GM21515 (cell line): ENCODE measurements at regions not wholly inside any gene's neighbourhood (a gene's known extent, or its start where the extent isn't known, plus 50 kb on each side); places are given as distances from the start of the nearest gene placed in this dataset.

Source experiments
- ATAC-seq: cut with Tn5 transposase; IDR thresholded peaks from one replicate; pipeline ENCODE4 v1.9.1; 2021; ENCODE audit not compliant: unreplicated experiment

DNA sequence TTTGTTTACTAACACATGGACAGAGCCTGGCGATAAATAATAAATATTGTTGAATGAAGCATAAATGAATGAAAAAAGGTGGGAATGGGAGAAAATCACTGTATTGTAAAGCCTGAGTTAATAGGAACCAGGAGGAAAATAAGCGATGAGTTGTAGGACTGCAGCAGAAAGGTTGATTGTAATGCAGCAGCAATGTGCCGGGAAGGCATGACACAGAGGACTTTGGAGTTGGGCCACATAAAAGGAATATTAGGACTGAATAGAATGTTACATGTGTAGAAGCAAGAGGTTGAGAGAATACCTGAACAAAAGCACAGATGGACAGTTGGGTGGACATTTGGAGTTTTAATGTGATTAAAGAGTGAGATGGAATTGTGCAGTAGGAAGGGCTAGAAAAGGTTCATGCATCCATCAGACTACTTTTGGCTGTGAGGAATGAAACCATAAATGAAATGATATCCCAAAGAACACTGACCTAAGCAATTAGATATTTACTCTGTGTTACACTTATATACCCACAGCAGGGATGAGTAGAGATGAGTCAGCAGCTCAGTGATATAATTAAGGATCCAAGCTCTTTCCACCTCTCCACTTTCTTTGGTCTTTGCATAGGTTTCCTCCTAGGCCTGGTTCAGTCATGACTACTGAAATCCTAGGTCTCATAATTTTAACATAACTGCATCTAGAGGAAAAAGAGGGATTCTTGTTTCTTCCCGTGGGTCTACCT is 55.4 kb downstream of the CCER1 start:
- no peak for ATAC-seq

- no peak for ATAC-seq
These were observed 57.0 kb downstream of the CCER1 start for GRCh38 chr12:90897986-90898385.

DNA sequence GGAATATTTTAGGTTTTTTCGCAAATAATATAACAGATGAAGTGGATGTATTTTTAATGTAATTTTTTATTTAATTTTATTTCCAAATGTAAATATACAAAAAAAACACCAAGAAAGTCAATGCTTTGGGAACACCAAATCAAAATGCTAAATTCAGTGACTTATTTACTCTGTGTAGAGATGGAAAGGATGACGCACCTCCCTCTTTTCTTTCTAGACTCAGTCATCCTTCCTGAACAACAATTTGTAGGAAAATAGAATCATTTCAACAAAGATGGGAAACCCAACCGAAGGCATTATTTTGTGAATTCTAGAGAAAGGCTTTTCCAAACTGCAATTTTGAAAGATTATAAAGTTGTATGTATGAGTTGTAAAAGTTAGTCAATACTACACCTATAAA is 57.7 kb downstream of the CCER1 start:
- ATAC-seq = no peak

DNA sequence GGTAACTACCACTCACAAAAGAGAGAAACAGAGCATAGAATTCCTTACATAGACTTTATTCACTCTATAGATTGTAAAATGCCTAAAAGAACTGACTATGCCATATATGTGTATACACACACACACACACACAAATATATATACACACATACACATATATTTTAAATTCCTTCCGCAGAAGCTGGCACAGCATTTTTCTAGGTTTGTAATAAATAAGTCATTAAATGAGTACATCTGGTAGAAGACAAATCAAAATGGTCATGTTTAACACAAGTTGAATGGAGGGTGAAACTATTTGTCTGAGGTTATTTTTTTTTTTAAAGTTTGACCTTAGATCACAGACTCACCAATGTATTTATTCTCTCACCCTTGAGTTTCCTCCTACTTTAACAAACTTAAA is 58.2 kb downstream of the CCER1 start:
- no peak for ATAC-seq

DNA sequence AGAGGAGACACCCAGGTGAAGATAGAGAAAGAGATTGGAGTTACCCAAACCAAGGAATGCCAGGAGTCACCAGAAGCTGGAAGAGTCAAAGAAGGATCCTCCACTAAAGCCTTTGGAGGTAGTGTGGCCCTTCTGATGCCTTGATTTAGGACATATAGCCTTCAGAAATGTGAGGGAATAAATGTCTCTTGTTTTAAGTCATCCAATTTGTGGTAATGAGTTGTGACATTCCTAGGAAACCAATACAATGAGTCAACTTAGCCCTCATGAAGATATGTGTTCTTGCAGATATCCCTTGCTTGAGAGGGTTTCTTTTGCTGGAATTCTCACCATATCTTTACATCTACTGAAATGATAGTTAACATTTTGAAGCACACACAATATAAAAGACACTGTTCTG is 58.8 kb downstream of the CCER1 start:
- no peak for ATAC-seq

DNA sequence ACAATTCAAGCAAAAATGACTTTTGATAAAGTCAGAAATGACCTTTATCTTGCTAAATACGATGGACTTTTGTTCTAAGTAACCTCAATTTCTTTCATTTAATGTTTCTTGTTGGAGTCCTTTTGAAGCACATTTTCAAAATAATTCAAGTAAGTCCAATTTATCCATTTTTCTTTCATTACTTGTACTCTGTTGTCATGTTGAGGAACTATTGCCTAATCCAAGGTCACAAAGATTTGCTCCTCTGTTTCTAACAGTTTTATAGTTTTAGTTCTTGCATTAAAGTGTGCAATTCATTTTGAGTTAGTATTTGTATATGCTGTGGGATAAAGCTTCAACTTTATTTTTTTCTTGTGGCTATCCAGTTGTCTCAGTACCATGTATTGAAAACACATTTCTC is 66.7 kb downstream of the CCER1 start:
- no peak for ATAC-seq

GRCh38 chr12:90883456-90883855 is 71.5 kb downstream of the CCER1 start:
- ATAC-seq = no peak

- ATAC-seq = no peak
These were observed 83.3 kb downstream of the CCER1 start for GRCh38 chr12:90871726-90872096.

GRCh38 chr12:90870971-90871725 is 83.8 kb downstream of the CCER1 start:
- ATAC-seq = no peak

DNA sequence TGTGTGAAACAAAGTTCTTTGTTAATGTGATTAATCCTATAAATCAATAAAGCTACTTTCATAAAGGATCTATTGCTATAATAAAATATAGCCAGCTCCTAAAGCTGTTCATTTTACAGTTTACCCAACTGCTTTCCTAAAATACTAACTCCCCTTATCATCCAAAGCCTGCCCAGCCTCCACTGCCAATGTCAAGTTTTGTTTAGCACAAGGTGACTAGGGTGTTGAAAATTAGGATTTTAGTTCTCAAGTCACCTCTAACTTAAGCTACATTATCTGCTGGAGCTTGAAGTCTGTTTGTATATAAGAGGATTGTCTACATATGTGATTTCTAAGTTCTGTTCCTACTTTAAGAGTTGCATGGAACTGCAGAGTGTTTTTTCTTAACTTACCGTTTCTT is 86.3 kb downstream of the CCER1 start:
- no peak for ATAC-seq

DNA sequence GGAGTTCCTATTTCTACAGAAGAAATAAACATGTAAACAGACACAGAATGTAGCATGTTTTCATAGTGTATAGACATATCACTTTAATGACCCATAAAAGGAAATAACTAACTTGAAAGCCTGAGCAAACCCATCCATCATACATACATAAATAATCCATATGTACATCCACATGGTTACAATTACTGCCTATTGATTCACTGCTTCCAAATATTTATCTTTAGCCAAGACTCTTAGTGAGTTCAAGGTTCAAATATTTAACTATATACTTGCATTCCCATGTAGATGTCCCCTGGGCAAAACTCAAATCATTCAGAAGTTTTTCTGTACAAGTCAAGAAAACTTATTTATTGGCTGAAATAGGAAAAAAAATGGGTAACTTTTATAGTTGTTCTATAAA is 95.4 kb downstream of the CCER1 start:
- no peak for ATAC-seq

DNA sequence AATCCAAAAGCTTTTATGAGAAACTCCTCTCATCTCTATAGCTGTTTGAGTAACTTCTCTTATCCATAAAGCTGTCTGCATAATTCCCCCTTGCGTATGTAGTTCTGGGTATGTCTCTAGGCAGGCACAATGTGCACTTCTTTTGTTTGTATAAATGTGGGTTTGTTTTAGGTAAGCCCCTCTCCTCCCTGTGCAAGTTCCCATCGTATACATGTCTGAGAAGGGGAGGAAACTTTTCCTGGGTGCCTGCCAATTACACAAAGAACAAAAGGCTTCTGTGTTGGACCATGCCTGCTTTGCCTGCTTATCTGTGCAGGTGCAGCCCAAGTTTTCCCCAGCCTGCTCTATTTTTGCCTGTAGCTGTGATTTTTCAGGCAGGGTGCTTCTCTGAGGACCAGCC is 96.7 kb downstream of the CCER1 start:
- ATAC-seq = no peak

DNA sequence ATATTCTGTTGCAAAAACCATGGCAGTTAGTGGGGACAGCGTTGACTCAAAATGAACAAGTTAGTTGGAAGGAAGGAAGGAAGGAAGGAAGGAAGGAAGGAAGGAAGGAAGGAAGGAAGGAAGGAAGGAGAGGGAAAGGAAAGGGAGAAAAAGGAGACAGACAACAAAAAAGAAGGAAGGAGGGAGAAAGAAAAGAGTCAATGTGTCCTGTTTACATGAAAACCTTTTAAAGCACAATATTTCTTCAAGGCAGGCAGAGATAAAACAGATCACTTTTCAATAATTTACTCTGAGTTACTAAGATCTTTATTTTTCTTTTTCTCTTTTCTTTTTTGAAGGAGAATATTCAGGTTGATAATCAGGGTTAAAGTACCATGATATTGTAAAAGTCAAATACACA is 99.4 kb downstream of the CCER1 start:
- ATAC-seq = no peak

- ATAC-seq = peak; percentile 80
These were observed 100.8 kb downstream of the CCER1 start for GRCh38 chr12:90854136-90854689.

DNA sequence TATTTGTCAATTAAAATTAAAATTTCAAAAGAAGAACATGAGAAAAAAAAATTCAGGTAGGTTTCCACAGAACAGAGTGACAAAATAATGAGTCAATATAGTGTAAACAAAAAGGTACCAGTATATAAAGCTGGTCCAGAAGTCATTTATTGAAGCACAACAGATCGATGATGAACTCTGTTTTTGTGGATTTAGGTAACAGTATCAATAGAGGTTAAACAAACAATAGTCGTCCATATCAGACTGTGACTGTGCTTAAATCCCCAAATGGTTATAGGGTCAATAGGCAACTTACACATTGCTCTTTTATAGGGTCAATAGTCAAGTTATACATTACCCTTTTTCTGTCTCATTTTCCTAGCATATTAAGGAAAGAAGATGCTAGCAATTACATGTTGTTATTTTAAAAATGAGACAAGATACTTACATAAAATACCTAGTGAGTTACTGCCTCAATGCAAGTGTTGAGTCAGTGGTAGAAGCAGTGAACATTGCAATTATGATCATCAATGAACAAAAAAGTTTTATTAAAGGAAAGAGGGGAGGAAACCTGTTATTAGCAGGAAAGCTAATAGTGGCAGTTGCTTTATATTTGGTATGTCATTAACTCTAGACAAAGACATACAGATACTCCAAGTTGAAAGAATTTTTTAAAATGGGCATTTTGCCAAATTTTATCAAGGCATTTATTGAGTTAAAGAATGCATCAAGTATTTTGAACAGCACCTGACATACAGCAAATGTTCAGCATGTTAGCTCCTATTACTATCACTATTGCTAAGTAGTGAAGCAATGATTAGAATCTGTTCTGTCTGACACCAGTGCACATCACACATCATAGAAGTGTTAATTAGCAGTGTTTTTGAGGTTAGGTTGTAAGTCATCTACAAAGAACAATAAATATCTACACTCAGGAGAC is 102.9 kb downstream of the CCER1 start:
- ATAC-seq = no peak

DNA sequence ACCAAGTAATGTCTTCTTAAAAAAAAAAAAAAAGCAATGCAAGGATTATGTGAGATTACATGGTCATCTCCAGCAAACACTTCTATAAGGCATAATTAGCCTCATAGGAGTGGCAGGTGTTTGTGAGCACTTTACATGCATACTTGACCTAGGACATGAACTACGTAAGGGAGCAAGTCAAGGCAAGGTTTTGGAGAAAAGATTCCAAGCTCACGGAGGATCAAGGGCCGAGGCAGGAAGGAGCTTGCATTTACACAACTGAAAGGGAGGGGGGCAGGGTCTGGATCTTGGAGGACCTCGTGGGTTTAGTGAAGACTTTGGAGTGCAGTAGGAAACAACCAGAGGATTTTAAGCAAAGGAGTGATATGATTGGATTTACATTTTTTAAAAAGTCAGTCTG is 112.5 kb downstream of the CCER1 start:
- ATAC-seq = no peak

DNA sequence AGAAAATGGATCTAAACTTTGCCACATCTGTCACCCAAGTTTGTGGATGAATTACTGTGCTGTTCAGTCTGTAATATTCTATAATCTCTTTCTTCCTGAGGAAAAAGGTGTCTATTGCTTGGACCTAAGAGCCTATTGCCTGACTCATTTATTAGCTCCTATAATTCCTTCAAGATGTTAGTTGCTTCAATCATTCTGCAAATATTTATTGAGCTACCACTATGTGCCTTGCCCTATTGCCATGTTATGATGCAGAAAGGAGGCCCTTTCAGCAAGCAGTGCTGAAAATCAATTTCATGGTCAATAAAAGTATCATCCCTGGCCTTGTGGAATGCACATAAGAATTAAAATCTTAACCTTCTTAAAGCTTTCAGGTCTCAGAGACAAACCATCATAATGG is 113.6 kb downstream of the CCER1 start:
- no peak for ATAC-seq

DNA sequence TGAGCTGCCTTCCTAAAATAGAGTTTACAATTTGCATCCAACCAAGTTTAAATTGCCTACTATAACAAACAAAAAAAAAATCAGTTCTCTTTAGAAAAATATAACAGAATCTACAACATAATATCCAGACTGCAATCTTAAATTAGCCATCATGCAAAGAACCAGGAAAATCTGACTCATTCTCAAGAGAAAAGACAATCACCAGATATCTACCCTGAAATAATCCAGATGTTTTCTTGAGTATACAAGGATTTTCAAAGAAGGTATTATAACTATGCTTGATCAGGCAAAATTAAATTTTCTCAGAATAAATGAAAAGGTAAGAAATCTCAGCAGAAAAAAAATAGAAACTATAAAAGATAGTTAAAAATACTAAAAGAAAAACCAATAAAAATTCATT is 115.6 kb downstream of the CCER1 start:
- no peak for ATAC-seq

GRCh38 chr12:90836689-90837088 is 118.3 kb downstream of the CCER1 start:
- no peak for ATAC-seq

DNA sequence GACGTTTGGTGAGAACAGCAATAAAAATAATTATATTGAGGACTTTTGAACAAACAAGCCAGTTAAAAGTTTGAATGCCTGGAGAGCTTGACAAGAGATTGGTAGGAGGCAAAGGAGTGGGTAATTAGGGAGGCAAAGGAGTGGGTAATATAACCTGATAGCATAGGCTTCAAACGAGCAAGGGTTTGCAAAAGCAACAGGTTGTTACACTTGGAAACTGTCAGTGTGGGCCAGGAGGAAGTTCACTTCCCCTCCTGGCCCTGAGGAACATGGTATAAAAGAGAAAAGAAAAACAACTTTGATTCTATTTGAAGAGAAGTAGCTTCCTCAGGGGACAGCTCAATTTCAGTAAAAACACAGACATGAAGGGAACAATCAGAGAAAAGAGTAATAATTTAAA is 121.7 kb downstream of the CCER1 start:
- no peak for ATAC-seq

GRCh38 chr12:90832427-90832826 is 122.5 kb downstream of the CCER1 start:
- ATAC-seq = no peak
